Mucosa of gallbladder (tissue), 1 donor: ENCODE measurements at regions not wholly inside any gene's neighbourhood (a gene's known extent, or its start where the extent isn't known, plus 50 kb on each side); places are given as distances from the start of the nearest gene placed in this dataset.
"Not testable (repeated sequence)": the region's sequence is repeated elsewhere in the genome, so short reads cannot be mapped to it uniquely, and the experiment has no call there.

Experiments used
- DNase-seq: peaks from one replicate; pipeline ENCODE4 v3.0.0-alpha.2; 2020; ENCODE audit warnings: low spot score
- donor health status: DM: no; HTN: no; CAD: no.

- DNase-seq: no peak
These were observed 516.9 kb downstream of the BRINP3 start for GRCh38 chr1:189960769-189961168.

GRCh38 chr1:189962181-189962580 is 515.5 kb downstream of the BRINP3 start:
- no peak for DNase-seq

- DNase-seq: no peak
These were observed 507.1 kb downstream of the BRINP3 start for GRCh38 chr1:189970331-189971230.

- DNase-seq: no peak
These were observed 506.0 kb downstream of the BRINP3 start for GRCh38 chr1:189971656-189972055.

- DNase-seq: no peak
These were observed 500.5 kb downstream of the BRINP3 start for GRCh38 chr1:189977184-189977583.

GRCh38 chr1:189983166-189983890 is 494.3 kb downstream of the BRINP3 start:
- no peak for DNase-seq

- DNase-seq: no peak
These were observed 491.1 kb downstream of the BRINP3 start for GRCh38 chr1:189986516-189986915.

- no peak for DNase-seq
These were observed 490.2 kb downstream of the BRINP3 start for GRCh38 chr1:189987509-189987908.

- no peak for DNase-seq
These were observed 484.8 kb downstream of the BRINP3 start for GRCh38 chr1:189992856-189993255.

- DNase-seq: no peak
These were observed 477.2 kb downstream of the BRINP3 start for GRCh38 chr1:190000365-190000872.

- DNase-seq: no peak
These were observed 476.5 kb downstream of the BRINP3 start for GRCh38 chr1:190001187-190001586.

GRCh38 chr1:190003376-190003775 is 474.3 kb downstream of the BRINP3 start:
- no peak for DNase-seq

GRCh38 chr1:190011585-190011984 is 466.1 kb downstream of the BRINP3 start:
- DNase-seq: no peak

- not testable (repeated sequence) for DNase-seq
These were observed 458.5 kb downstream of the BRINP3 start for GRCh38 chr1:190019151-190019550.

- DNase-seq: no peak
These were observed 457.9 kb downstream of the BRINP3 start for GRCh38 chr1:190019717-190020116.

- no peak for DNase-seq
These were observed 455.0 kb downstream of the BRINP3 start for GRCh38 chr1:190022709-190023108.

- no peak for DNase-seq
These were observed 448.2 kb downstream of the BRINP3 start for GRCh38 chr1:190029441-190029840.

GRCh38 chr1:190043655-190044054 is 434.0 kb downstream of the BRINP3 start:
- no peak for DNase-seq

- DNase-seq: no peak
These were observed 431.4 kb downstream of the BRINP3 start for GRCh38 chr1:190046231-190046630.
